GM18517 (cell line): ENCODE measurements at regions not wholly inside any gene's neighbourhood (a gene's known extent, or its start where the extent isn't known, plus 50 kb on each side); places are given as distances from the start of the nearest gene placed in this dataset.
A peak's percentile ranks its signal among the peaks of the same experiment; 100 is the strongest.

Source experiments
- ATAC-seq: cut with Tn5 transposase; IDR thresholded peaks from one replicate; pipeline ENCODE4 v1.9.1; 2021; ENCODE audit warnings: mild to moderate bottlenecking, moderate library complexity; ENCODE audit not compliant: unreplicated experiment

- ATAC-seq, result no peak
These were observed 398.6 kb downstream of the GPAM start for GRCh38 chr10:111784946-111785465.

- ATAC-seq, result no peak
These were observed 397.6 kb downstream of the GPAM start for GRCh38 chr10:111785921-111786320.

DNA sequence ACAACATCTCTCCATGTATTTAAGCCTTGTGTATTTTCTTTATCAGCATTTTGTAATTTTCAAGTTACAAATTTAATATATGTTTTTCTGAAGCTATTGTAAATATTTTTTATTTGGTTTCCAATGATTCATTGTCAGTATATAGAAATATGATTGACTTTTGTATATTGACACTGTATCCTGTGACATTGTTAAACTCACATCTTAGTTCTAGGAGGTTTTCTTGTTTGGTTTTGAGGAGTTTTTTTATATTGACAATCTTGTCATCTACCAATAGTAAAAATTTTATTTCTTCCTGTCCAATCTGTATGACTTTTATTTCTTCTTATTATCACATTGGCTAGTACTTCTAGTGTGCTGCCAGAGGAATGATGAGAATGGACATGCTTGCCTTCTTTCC lies 393.7 kb downstream of the GPAM start:
- no peak for ATAC-seq

DNA sequence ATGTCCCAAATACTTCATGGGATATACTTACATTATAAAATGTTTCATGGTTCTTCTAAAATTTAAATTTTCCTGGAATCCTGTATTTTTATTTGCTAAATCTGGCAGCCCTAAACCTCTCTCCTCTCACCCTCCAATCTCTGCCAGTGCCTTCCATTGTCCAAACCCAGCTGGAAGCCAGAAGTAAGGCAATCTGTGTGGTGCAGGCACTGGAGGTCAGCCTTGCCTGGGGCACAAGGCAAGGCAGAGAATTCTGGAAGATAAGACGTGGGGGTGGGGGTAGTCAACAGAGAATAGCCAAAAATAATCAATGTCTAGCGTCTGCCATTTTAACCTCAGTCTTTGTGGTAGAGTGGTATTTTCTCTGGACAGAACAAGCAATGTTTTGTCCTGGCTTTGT lies 381.7 kb downstream of the GPAM start:
- no peak for ATAC-seq

DNA sequence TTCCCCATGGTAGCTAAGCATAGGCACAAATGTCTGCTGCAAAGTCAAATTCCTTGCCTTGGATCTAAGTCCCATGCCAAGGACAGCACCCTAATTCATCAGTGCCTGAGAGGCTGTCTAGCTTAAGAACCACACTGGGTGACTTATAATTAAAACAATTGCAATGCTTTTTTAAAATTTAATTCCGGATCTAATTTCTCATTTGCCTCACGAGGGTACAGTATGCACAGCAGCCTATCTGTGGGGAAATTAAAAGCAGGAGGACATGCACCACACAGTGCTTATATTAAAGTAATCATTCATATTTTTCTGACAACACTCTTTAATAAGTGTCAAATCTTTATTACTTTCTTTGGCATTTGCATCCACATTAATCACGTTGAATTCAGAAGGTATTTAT lies 378.8 kb downstream of the GPAM start:
- ATAC-seq, result no peak

GRCh38 chr10:111811517-111811916 lies 372.0 kb downstream of the GPAM start:
- no peak for ATAC-seq

- no peak for ATAC-seq
These were observed 363.1 kb downstream of the GPAM start for GRCh38 chr10:111820471-111820870.

DNA sequence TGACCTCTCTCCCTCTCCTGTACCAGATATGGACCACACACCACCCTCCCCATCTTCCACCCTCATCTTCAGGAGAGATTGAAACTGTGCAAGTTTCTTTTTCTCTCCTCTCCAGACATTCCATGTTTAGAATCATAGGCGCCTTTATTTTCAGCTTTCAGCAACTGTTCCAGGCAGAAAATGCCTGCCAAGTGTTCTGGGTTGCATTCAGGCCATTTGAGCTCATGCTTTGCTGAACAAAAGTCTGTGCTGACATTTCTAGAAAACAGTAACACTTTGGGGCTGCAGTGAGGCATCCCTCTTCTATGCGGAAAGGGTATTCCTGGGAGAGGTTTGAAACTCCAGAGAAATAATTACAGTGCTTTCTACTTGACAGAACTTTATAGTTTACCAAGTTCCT lies 361.7 kb downstream of the GPAM start:
- ATAC-seq, result no peak

GRCh38 chr10:111822661-111823060 lies 360.9 kb downstream of the GPAM start:
- ATAC-seq, result no peak

DNA sequence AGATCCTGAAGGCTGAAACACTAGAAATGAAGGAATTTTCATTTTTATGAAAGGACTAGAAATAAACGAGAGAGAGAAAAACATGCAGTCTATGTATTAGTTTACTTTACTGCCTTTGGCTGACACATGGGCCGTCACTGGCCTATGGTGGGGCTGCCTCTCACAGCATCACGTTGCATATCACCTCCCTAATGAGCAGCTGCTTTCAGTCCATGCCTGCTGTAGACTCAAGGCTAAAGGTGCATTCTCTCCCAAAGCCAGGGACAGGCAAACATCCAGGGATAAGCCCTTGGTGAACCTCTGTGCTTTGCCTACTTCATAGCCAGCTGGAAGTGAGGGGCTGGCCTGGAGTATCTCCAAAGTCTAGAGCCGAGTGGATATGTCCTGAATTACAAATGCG lies 359.4 kb downstream of the GPAM start:
- no peak for ATAC-seq

- no peak for ATAC-seq
These were observed 353.2 kb downstream of the GPAM start for GRCh38 chr10:111830359-111830758.

DNA sequence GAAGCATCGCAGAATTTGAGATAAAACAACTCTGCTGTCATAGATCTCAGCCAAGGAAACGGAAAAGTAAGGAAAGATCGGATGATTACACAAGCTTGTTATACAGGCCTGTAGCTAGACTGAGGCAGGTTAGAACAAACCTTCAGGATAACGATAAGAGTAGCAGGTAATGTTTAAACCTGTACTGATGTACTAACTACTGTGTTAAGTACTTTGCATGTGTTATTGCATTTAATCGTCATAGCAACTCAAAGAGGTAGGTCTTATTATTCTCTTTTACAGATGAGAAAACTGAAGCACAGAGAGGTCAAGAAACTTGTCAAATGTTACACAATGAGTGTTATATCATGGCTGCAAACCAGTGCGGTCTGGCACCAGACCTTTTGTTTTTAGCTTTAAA lies 352.5 kb downstream of the GPAM start:
- ATAC-seq, result no peak

- no peak for ATAC-seq
These were observed 350.3 kb downstream of the GPAM start for GRCh38 chr10:111833251-111833650.

- ATAC-seq, result no peak
These were observed 348.0 kb downstream of the GPAM start for GRCh38 chr10:111835574-111835973.

DNA sequence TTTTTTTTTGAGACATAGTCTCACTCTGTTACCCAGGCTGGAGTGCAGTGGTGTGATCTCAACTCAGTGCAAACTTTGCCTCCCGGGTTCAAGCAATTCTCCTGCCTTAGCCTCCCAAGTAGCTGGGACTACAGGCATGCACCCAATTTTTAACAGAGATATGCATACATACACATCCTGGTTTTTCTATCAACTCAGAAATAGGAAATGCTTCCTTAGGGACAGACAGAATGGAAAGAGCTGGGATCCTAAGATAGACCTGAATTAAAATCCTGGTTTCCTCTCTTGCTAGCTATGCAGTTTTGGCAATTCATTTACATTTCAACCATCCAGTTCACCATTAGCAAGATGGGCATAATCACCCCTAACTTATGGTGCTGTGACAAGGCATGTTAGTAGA lies 347.5 kb downstream of the GPAM start:
- ATAC-seq, result no peak

DNA sequence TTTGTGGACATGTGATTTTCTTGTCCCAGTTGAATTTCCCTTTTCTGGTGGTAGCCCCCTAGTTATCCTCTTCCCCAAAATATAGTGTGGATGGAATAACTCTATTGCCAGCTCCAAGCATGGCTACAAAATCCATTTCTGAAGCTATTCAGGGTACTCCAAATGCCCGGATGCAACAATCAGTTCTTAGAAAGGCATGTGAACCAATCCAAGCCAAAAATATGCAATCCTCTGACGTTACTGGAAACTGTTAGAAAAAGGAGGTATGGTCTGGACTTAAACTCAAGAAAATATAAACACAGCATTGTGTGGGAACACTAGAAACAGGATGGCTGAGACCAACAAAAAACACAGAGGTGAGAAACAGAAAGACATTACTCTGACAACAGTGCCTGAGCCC lies 347.0 kb downstream of the GPAM start:
- ATAC-seq, result no peak

GRCh38 chr10:111837086-111837485 lies 346.5 kb downstream of the GPAM start:
- ATAC-seq, result no peak

GRCh38 chr10:111837985-111838384 lies 345.6 kb downstream of the GPAM start:
- ATAC-seq, result no peak

- ATAC-seq, result no peak
These were observed 343.0 kb downstream of the GPAM start for GRCh38 chr10:111840546-111840945.

GRCh38 chr10:111852801-111853200 lies 330.8 kb downstream of the GPAM start:
- ATAC-seq, result no peak

DNA sequence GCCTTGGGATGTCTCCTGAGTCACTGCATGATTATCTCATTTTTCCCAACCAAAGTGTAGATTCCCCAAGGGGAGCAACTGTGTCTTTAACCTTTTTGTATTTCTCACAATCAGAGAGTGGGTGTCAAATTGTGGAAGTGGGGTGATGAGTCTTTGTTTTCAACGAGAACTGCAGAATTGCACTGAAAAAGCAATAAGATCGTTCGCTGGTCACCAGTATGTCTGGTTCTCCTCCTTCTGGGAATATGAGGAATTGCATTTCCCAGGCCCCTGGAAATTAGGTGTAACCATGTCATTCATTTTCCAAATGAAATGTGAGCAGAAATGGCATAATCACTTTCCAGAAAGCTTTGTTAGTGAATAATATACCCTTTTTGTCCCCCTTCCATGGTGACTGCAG lies 326.9 kb downstream of the GPAM start:
- ATAC-seq, result no peak

- ATAC-seq, result no peak
These were observed 318.0 kb downstream of the GPAM start for GRCh38 chr10:111865550-111865949.

DNA sequence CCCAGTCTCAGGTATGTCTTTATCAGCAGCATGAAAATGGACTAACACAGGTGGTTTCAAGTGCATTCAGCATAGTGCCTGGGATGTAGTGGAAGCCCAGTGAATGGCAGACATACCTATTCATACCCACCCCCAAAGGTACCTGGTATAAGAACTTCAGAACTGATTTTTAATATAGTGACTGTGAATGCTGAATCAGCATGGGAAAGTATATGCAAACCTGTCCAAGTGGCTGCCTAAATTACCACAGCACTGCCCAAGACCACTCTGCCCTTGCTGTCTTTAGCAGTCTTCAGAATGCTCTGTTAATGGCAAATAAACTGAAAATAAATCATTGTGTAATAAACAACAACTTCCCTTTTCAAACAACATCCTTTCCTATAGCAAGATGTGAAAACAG lies 312.1 kb downstream of the GPAM start:
- ATAC-seq, result no peak

DNA sequence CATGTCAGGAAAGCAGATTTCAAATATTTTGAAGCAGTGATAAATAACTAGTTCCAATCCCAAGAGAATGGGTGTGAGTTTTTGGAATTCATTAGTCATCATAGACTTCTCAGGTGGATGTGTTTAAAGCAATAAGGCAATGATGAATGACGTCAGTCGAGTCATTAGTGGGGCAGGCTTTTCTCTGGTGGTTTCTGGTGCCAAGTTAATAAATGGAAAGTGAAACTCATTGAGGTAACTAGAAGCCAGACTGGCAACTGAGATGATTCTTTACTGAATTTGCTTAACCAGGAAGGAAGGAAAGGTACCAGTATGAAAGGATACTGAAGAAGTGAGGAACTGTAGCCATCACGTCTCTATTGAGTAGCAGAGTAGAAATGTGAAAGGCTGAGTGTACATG lies 311.0 kb downstream of the GPAM start:
- ATAC-seq, result peak; percentile 69
